HG03571 (cell line): ENCODE measurements at regions not wholly inside any gene's neighbourhood (a gene's known extent, or its start where the extent isn't known, plus 50 kb on each side); places are given as distances from the start of the nearest gene placed in this dataset.
"Not testable (repeated sequence)": the region's sequence is repeated elsewhere in the genome, so short reads cannot be mapped to it uniquely, and the experiment has no call there.

Source experiments
- ATAC-seq: cut with Tn5 transposase; IDR thresholded peaks from one replicate; pipeline ENCODE4 v1.9.1; 2021; ENCODE audit not compliant: unreplicated experiment

GRCh38 chr17:70320673-70321345 lies 151.5 kb downstream of the KCNJ2 start:
- no peak for ATAC-seq

GRCh38 chr17:70321352-70321751 lies 152.0 kb downstream of the KCNJ2 start:
- ATAC-seq: no peak

- no peak for ATAC-seq
Measured at GRCh38 chr17:70323269-70323668, 153.9 kb downstream of the KCNJ2 start.

GRCh38 chr17:70324031-70324430 lies 154.7 kb downstream of the KCNJ2 start:
- no peak for ATAC-seq

- ATAC-seq: no peak
Measured at GRCh38 chr17:70327279-70327678, 157.9 kb downstream of the KCNJ2 start.

- ATAC-seq: no peak
Measured at GRCh38 chr17:70327723-70328122, 158.4 kb downstream of the KCNJ2 start.

GRCh38 chr17:70329721-70330120 lies 160.4 kb downstream of the KCNJ2 start:
- no peak for ATAC-seq

GRCh38 chr17:70331066-70331465 lies 161.7 kb downstream of the KCNJ2 start:
- ATAC-seq: not testable (repeated sequence)

GRCh38 chr17:70332356-70333210 lies 163.3 kb downstream of the KCNJ2 start:
- no peak for ATAC-seq

- ATAC-seq: no peak
Measured at GRCh38 chr17:70336411-70336810, 167.1 kb downstream of the KCNJ2 start.

GRCh38 chr17:70338946-70339354 lies 169.6 kb downstream of the KCNJ2 start:
- no peak for ATAC-seq

GRCh38 chr17:70343114-70343513 lies 173.8 kb downstream of the KCNJ2 start:
- no peak for ATAC-seq

GRCh38 chr17:70344386-70345060 lies 175.2 kb downstream of the KCNJ2 start:
- no peak for ATAC-seq

GRCh38 chr17:70345061-70345460 lies 175.7 kb downstream of the KCNJ2 start:
- ATAC-seq: no peak

GRCh38 chr17:70352834-70353233 lies 183.5 kb downstream of the KCNJ2 start:
- no peak for ATAC-seq

- no peak for ATAC-seq
Measured at GRCh38 chr17:70353408-70354092, 184.2 kb downstream of the KCNJ2 start.

GRCh38 chr17:70355185-70355584 lies 185.9 kb downstream of the KCNJ2 start:
- ATAC-seq: no peak

- no peak for ATAC-seq
Measured at GRCh38 chr17:70357190-70357589, 187.9 kb downstream of the KCNJ2 start.

- peak; percentile 79 for ATAC-seq
Measured at GRCh38 chr17:70365091-70365583, 195.8 kb downstream of the KCNJ2 start.

- ATAC-seq: no peak
Measured at GRCh38 chr17:70366386-70366785, 197.1 kb downstream of the KCNJ2 start.

- ATAC-seq: no peak
Measured at GRCh38 chr17:70368011-70368410, 198.7 kb downstream of the KCNJ2 start.
